GM18867 (cell line): ENCODE measurements at regions not wholly inside any gene's neighbourhood (a gene's known extent, or its start where the extent isn't known, plus 50 kb on each side); places are given as distances from the start of the nearest gene placed in this dataset.
"Not testable (repeated sequence)": the region's sequence is repeated elsewhere in the genome, so short reads cannot be mapped to it uniquely, and the experiment has no call there.

Experiments used
- ATAC-seq: cut with Tn5 transposase; IDR thresholded peaks from one replicate; pipeline ENCODE4 v1.9.1; 2021; ENCODE audit warnings: mild to moderate bottlenecking, moderate library complexity; ENCODE audit not compliant: unreplicated experiment

DNA sequence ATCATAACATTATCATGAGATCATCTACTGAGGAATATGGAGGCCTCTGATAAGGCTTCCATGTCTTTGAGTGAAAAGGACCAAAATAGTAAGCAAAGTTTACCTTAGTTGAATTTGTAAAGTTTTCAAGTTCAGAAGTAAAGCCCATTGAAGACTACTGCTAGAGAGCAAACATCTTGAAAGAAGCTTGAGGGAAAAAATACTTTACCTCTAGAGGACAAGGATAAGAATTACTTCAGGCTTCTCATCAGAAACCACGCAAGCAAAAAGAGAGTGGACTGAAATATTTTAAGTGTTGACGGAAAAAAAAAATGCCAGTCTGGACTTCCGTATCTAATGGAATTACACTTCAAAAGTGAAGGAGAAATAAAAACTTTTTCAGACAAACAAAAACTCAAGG lies 114.3 kb downstream of the MPP7 start:
- ATAC-seq: no peak

DNA sequence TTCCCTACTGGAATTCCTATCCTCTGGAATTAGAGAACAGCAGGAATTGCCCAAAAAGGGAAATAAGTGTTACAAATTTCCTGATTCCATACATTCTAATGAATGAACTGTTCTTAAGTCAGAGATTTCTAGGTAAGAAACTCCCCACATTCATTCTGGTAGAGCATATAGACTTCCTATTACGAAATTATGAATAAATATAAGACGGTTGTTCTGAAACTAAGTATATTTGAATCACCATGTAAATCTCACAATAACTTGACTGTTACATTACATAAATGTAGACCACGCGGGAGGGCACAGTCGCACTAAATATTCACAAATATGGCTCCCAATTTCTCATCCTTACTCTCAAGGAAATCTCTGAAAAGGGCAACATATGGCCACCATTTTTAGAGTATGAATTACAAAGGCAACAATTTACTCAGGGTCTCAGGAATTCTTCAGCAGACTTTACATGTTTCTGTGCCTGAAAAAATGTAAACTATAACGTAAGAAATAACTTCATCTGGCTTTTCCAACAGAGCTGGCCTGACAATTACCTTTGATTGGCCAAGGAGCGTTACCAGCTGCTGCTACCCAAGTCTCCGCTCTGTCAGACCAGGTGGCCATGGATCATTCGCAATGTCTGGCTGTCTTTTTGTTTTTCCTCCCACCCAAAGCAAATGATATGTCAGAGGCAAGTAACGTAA lies 115.8 kb downstream of the MPP7 start:
- ATAC-seq: no peak

DNA sequence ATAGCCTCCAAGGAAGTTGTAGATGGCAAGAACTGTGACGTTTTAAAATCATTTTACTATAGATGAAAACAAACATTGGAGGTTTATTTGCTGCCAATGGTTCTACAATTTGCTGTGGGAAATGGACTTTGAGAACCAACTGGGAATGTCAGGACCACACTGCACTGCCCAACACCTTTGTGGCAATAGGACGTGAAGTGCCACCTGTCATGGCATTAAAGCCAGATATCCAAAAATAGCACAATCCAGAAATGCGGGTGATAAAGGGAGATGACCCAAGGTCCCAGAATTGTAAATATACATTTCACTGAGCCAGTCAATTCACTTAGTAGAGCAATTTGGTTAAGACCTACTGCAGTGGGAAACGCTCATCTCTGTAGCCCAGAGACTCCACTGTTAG lies 116.4 kb downstream of the MPP7 start:
- ATAC-seq: no peak

DNA sequence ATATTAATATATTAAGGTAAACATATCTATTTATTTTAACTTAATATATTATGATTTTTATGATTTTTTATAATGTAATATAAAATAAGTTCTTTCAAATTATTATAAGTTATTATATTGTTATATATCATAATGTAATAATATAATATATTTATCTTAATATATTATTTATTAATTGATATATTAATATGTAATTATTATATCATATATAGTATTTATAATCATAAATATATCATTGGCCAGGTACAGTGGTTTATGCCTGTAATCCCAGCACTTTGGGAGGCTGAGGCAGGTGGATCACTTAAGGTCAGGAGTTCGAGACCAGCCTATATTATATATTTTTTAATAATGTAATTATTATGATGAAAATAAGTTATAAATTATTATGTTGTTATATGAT lies 118.1 kb downstream of the MPP7 start:
- ATAC-seq: no peak

DNA sequence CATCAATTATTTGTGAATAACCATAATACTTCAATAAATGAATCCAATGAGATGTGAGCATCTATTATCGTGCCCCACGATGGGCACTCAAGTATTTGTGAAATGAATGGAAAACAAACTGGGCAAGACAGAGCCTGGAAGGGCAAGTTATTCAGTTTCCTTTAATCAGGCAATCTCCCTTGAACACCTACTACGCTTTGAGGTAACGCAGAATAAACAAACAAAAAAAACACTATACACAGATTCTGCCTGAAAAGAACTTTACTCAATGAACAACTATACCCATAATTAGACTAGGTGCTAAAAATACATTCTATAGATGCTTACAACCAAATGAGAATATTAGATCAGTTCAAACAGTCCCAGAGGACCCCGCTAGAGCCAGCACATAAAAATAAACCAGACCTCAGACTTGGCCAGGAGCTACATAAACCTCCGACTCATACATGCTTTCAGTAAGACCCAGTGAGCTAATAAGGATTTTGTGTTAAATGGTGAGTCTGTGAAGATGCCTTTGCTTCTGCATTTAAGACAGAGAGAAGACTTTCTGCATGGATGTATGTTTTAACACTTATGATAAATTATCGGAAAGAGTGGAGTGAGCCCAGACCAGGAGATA lies 121.3 kb downstream of the MPP7 start:
- no peak for ATAC-seq

DNA sequence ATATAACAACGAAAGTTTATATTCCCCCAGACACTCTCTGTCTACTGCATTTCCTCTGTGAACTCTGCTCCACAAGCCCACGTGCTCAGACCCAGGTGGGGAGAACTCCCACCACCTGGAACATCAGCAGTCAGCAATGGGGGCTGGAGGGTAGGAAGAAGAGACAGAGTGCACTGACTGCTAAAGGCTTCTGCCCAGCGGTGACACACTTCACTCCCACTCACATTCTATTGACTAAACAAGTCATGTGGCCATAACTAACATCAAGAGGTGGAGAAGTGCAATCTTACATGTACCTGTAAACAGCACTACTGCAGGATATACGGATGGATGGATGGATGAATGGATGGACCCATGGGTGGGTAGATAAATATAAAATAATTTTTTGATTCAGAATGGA lies 122.2 kb downstream of the MPP7 start:
- ATAC-seq: no peak

DNA sequence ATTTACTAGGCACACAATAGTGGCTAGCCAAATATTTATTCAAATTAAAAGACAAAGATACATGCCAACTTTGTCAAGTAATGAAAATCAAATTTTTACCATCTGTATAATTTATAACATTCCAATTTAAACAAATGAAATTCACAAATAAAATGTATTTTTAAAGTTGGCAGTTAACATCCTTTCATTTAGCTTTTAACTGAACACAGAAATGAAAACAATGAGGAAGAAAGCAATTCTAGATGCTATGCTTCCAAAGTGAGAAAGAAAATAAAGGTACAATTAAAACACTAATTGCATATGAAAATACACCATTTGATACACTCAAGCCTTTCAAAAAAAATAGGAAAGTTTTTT lies 123.1 kb downstream of the MPP7 start:
- ATAC-seq: no peak

DNA sequence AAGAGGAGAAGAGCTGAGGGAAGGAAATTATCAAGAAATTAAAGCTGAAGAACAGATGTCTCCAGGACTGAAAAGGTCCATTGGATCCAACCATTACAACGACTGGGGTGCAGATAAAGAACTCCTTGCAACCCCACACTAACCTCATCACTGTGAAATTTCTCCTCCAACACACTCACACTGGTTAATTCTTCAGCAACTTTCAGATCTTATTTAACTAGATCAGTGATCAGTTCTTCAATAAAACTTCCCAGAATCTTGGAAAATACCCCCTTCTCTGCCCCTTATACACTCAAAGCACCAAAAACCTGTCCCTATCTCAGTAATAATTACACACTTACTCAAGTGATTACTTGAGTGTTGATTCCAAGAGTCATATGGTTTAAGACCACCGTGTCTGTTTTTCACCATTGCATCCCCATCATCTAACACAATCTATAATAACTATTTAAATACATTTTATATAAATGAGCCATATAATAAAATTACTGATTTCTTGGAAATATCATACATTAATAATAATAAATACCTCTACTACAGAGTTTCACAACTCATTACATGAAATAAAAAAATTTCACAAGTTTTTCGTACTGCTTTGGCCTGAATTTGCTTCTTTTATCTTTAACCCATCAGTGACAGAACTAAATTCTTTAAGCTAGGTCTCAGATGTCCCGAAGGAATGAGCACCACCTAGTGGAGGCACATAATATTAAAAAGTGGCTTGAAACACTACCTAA lies 123.7 kb downstream of the MPP7 start:
- peak; percentile 59 for ATAC-seq

DNA sequence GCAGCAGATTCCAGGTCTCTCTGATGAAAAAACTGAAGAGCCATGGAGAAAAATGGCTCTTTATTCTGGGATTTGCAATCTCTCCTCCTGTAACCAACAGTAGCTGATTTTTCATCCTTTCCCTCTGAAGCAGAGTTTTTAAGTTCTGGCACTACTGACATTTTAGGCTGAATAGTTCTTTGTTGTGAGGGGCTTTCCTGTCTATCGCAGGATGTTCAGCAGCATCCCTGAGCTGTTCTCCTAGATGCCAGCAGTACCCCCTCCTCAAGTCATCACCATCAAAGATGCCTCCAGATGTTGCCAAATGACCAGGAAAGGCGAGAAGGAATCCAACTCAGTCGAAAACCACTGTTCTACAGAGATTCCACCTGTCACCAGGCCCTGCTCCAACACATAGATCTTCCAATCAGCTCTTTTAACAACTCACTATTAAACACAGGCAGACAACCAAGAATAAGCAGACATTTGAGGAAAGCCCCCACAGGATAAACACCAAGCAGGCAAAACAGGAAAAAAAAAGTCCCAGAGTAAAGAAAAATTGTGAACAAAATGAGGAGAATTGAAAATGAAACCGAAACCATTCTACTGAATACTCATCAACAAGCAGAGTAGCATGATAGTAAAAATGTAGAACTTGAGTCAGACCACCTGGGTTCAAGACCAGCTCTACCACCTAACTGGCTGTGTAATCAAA lies 124.8 kb downstream of the MPP7 start:
- peak; percentile 72 for ATAC-seq

DNA sequence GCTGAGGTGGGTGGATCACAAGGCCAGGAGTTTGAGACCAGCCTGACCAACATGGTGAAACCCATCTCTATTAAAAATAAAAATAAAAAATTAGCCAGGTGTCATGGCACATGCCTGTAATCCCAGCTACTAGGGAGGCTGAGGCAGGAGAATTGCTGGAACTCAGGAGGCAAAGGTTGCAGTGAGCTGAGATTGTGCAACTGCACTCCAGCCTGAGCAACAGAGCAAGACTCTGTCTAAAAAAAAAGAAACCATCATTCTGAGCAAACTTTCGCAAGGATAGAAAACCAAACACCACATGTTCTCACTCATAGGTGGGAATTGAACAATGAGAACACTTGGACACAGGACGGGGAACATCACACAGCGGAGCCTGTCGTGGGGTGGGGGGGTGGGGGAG lies 126.4 kb downstream of the MPP7 start:
- ATAC-seq: not testable (repeated sequence)

DNA sequence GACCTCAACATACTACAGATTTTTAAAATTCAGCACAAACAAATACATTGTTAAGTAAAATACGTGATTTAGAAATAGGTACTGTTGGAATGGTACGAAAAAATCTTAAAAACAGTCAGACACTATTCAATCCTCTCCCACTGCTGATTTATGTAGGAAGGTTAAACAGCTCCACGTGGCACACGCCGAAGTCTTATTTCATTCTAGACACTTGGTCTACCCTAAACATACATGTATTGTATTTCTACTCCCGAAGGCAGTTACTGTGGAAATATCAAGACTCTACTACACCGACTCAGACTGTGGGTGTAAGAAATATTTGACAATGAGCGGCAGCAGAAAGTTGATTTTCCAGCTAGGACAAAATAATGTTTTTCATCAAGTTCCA lies 130.6 kb downstream of the MPP7 start:
- ATAC-seq: no peak

DNA sequence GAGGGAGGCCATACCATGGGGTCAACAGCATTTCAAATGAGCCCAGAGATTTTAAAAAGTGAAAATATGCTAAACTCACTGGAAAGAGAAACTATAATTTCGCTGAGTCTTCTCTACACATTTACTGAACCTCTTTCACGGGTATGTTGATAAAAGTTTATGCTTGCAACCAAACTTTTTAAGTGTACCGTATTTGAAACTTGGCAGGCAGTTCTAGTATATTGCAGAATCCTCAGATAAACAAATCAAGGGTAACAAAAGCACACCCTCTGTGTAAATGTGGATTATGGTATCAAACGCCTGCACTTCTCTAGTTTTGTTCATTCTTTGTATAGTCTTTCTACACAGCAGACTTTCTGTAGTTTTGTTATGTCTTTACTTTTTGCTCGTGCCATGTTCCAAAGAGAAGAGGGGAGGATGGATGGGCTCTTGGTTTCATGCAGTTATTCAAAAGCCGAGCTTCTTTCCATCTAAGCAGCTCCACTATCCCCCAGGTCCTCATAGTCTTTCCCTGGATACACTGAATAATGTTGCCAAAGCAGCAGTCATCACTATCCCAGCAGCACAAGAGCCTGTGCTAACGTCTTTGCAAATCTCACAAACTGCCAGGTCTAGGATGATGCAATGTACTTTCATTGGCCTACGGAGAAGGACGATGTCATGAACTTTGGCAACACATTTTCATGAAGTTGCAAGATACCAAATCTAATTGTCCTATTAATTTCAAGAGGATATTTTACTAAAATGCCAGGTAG lies 131.2 kb downstream of the MPP7 start:
- no peak for ATAC-seq

DNA sequence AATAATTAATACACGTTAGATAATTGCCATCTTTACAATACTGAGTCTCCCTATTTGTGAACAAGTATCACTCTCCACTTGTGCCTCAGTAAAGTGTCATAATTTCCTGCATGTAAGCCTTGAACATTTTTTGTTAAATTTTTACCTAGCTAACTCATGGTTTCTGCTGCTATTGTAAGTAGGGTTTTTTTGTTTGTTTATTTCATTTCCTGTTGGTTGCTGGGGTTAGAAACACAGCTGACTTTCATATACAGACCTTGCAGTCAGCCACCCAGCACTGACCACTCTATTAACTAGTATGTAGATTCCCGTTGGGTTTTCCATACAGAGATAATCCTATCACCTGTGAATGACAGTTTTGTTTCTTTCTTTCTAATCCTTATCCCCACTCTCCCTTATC lies 133.3 kb downstream of the MPP7 start:
- ATAC-seq: peak; percentile 98

DNA sequence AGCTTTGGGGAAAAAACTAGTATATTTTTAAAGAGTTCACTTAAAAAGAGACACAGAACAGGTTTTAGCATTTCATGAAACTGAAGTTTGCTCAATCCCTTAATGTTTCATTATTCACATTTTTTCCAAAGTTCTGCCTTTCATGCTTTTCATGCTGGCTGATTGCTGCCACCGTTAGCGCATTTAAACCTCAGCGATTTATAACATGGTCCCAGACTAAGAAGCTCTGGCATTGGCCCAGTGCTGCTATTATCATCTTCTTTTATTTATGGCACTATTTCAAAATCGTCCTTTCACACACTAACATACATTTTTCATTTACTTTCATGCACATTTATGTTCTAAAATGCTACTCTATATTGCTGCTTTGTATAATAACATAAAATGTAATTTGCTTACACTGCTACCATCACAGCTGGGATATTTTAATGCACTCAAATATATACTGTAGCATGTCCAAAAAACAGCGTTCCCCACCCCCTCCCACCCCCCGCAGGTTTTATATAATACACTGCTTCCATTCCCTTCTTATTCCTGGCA lies 141.9 kb downstream of the MPP7 start:
- ATAC-seq: no peak

DNA sequence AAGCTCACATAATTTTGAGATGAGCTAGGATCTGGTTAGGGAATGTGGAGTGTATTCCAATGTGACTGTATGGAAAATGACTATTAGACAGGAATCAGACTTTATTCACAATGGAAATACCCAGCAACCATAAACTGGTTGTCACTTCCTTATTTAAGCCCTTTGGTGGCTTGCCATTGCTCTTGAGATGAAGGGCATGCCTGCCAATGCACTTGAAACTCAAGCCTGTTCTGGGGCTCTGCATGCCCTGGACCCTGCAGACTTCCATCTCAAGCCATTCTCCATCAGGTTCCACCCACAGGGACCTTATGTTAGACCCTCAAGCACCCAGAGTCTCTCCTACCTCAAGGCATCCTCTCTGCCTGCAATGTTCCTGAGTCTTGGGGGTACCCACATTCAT lies 145.5 kb downstream of the MPP7 start:
- no peak for ATAC-seq

DNA sequence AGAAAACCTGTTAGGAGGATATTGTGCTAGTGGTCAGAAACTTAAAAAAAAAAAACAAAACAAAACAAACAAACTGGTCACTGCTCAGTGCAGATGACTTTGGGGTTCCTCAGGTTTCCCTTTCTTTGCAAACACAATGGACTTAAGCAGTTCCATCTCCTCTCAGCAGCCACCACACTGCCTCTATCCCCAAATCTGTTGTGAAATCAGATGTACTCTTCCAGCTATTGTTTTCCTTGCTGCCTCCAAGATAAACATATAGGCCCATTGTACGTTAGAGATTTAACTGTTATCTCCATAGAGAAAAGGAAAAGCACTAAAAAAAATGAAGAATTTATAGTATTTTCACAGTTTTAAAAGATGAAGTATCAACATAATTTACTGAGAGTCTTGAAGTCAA lies 147.1 kb downstream of the MPP7 start:
- ATAC-seq: no peak

DNA sequence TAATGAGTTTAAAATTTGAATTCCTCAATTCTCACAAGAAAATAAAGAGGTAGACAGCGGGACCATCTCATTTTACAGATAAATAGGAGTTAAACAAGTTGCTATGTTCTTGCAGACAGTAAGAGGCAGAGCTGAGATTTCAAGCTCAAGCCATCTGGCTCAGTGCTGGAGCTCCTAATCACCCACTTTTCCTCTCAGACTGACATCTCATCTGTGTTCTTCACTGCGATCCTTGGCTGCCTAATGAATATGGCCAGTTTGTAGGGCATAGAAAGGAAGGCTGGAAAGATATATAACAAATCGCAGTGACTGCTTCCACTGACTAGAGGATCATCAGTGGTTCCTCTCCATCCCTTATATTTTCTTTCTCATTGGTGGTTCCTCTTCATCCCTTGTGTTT lies 151.2 kb downstream of the MPP7 start:
- ATAC-seq: no peak

DNA sequence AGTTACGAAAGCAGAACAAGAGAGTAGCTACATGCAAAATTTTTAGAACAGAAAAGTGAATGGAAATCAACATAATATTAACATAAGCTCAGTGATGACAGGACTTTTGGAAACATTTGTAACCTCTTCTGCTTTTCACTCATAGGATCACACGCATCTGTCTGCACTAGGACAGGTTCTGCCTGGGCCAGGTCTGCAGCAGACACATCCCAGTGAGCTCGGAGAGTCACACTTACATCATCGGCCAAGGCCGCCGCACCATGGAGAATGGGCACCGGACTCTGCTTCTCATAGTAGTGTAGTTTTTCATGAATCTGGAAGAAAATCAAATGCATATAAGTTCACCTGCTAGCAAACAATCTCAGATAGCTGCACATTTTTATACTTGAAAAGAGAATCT lies 150.9 kb upstream of the ODAD2 start:
- no peak for ATAC-seq

DNA sequence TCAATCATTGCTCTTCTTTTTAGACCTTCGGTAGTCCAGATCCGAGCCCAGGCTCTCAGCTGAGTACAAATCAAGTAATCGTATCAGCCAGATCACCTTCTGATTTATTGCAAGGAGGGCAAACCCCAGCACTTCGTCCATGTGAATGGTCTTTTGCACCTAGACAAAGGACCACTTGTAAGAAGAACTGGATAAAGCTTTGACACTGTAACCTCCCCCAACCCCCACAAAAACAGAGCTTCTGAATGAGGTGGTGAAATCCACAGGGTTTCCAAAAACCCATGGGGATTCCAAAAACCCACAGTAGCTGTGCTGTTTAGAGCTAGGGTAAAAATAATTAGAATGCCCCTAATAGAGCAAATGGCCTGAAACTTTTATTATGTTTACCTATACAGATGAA lies 148.8 kb upstream of the ODAD2 start:
- ATAC-seq: no peak

DNA sequence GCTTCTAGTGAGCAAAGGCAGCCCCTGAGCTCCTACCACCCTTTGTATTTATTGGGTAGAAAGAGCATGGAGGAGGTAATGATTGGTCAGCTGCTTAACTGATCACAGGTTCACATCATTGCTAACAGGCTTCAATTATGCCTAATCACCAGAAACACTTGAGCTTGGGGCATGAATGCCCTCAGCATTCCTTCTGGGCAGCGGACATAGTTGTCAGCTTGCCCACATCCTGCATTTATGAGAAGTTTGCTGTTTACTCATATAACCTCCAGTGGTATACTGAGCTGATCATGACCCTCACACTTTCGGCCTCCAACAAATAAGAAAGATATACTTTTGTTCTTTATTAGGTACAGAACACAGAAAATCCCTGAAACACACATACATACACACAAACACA lies 140.3 kb upstream of the ODAD2 start:
- no peak for ATAC-seq
